Naive thymus-derived CD4-positive, alpha-beta T cell (primary cell): ENCODE measurements at regions not wholly inside any gene's neighbourhood (a gene's known extent, or its start where the extent isn't known, plus 50 kb on each side); places are given as distances from the start of the nearest gene placed in this dataset.

Experiments used
- ATAC-seq: fragments of 150-1000 bp; cut with Tn5 transposase; 2 replicates; pipeline ENCODE4 v1.10.0; 2021; ENCODE audit warnings: mild to moderate bottlenecking, moderate library complexity
- CTCF ChIA-PET: fragments of 350-600 bp; sonication (Branson Sonifier 250); formaldehyde crosslinking; loops from one replicate; lab custom pipeline; 2021; ENCODE audit warnings: antibody characterized with exemption; lab: Charles Lee
- POLR2A ChIA-PET: fragments of 350-600 bp; sonication (Branson Sonifier 250); formaldehyde crosslinking; loops from one replicate; lab custom pipeline; 2021; ENCODE audit warnings: antibody characterized with exemption, inconsistent platforms; lab: Charles Lee
- DNase-seq, 9 donors: peaks; one replicate each; pipeline versions ENCODE4 v3.0.0 to v3.0.0-alpha.2; 2020 to 2022; ENCODE audit warnings: mixed read lengths in 1 of 9
- H3K27ac ChIP-seq: one replicate; pipeline ENCODE4 v1.7.0; 2013; ENCODE audit warnings: mild to moderate bottlenecking, low read depth, low read length, moderate library complexity
- H3K27me3 ChIP-seq, 2 donors: one replicate each; pipeline ENCODE4 v1.7.0; 2013; ENCODE audit warnings: low read length in 2 of 2, mild to moderate bottlenecking in 2 of 2, moderate library complexity in 2 of 2; ENCODE audit not compliant: control insufficient read depth in 2 of 2, insufficient read depth in 2 of 2
- H3K36me3 ChIP-seq, 3 experiments: 1 replicate in 2 of 3; 2 replicates in 1 of 3; pipeline ENCODE4 v1.7.0; 2013; ENCODE audit warnings: low read length in 3 of 3, mild to moderate bottlenecking in 3 of 3, moderate library complexity in 1 of 3; ENCODE audit not compliant: insufficient read depth in 3 of 3, control insufficient read depth in 2 of 3
- H3K4me1 ChIP-seq, 2 donors: one replicate each; pipeline ENCODE4 v1.7.0; 2013; ENCODE audit warnings: low read length in 2 of 2, mild to moderate bottlenecking in 2 of 2, moderate library complexity in 1 of 2; ENCODE audit not compliant: control insufficient read depth in 2 of 2, insufficient read depth in 2 of 2
- H3K4me3 ChIP-seq: 2 replicates; pipeline ENCODE4 v1.7.0; 2013; ENCODE audit warnings: mild to moderate bottlenecking, low read length
- H3K9me3 ChIP-seq, 3 experiments: 1 replicate in 2 of 3; 2 replicates in 1 of 3; pipeline ENCODE4 v1.7.0; 2013; ENCODE audit warnings: low read length in 3 of 3; ENCODE audit not compliant: control insufficient read depth in 2 of 3
- H3K27ac Mint-ChIP-seq, 9 donors: one replicate each; pipeline ENCODE4 v1.8.0; 2020 to 2022; ENCODE audit warnings: mixed read lengths in 9 of 9, mild to moderate bottlenecking in 8 of 9, moderate library complexity in 5 of 9, inconsistent platforms in 2 of 9
- H3K27me3 Mint-ChIP-seq, 5 donors: one replicate each; pipeline ENCODE4 v1.8.0; 2021 to 2022; ENCODE audit warnings: mixed read lengths in 5 of 5, mild to moderate bottlenecking in 1 of 5
- H3K36me3 Mint-ChIP-seq, 5 donors: one replicate each; pipeline ENCODE4 v1.8.0; 2020 to 2022; ENCODE audit warnings: mixed read lengths in 5 of 5, mild to moderate bottlenecking in 3 of 5, inconsistent platforms in 1 of 5
- H3K4me1 Mint-ChIP-seq, 7 donors: one replicate each; pipeline ENCODE4 v1.8.0; 2020 to 2022; ENCODE audit warnings: mixed read lengths in 7 of 7, mild to moderate bottlenecking in 3 of 7, inconsistent platforms in 1 of 7
- H3K4me3 Mint-ChIP-seq, 10 donors: one replicate each; pipeline ENCODE4 v1.8.0; 2020 to 2022; ENCODE audit warnings: mild to moderate bottlenecking in 10 of 10, mixed read lengths in 10 of 10, moderate library complexity in 6 of 10, inconsistent platforms in 2 of 10
- H3K9me3 Mint-ChIP-seq, 11 donors: one replicate each; pipeline ENCODE4 v1.8.0; 2020 to 2022; ENCODE audit warnings: mixed read lengths in 11 of 11, mild to moderate bottlenecking in 4 of 11, inconsistent platforms in 1 of 11, moderate library complexity in 1 of 11
- intact Hi-C, 2 donors: fragments of 100-400 bp; cut with micrococcal nuclease; formaldehyde crosslinking; loops; one replicate each; pipeline ENCODE4 v1.15.1; 2023

GRCh38 chr4:10185518-10186227, 69.1 kb upstream of the WDR1 start:
- ATAC-seq (no peak), DNase-seq (no peak)
- Histone ChIP-seq H3K4me3 (no peak overlapping the region), H3K9me3 (no peaks in the 10 kb centered on the region), H3K4me1 (peaks cover 0 to 7% of the 10 kb centered on the region in 2 donors), H3K27me3 (no peaks in the 10 kb centered on the region), H3K27ac (no peak overlapping the region), H3K36me3 (no peaks in the 10 kb centered on the region)
- H3K27ac Mint-ChIP-seq: no peak overlapping the region
- POLR2A ChIA-PET: no interaction called here
- CTCF ChIA-PET: no interaction called here
- H3K27me3 Mint-ChIP-seq: no peaks in the 10 kb centered on the region
- no peak overlapping the region for H3K4me3 Mint-ChIP-seq
- H3K4me1 Mint-ChIP-seq: peaks cover 8 to 37% (median 19%) of the 10 kb centered on the region in 7 donors
- peaks cover 0 to 16% (median 0%) of the 10 kb centered on the region in 11 donors for H3K9me3 Mint-ChIP-seq
- peaks cover 0 to 16% (median 0%) of the 10 kb centered on the region in 5 donors for H3K36me3 Mint-ChIP-seq
- intact Hi-C loops: no loop called here

- Mint-ChIP-seq H3K9me3 (peaks cover 0 to 19% (median 0%) of the 10 kb centered on the region in 11 donors), H3K4me3 (no peak overlapping the region), H3K36me3 (peaks cover 0 to 22% (median 0%) of the 10 kb centered on the region in 5 donors), H3K27ac (no peak overlapping the region), H3K27me3 (no peaks in the 10 kb centered on the region), H3K4me1 (peaks cover 8 to 44% (median 24%) of the 10 kb centered on the region in 7 donors)
- Histone ChIP-seq H3K36me3 (no peaks in the 10 kb centered on the region), H3K27me3 (no peaks in the 10 kb centered on the region), H3K4me3 (no peak overlapping the region), H3K4me1 (peaks cover 0 to 7% of the 10 kb centered on the region in 2 donors), H3K9me3 (no peaks in the 10 kb centered on the region), H3K27ac (no peak overlapping the region)
- intact Hi-C loops: loop anchor here in 1 of 2 donors (5.0 kb wide), 1 partner anchor 1288 kb away; no protein-coding TSS in a partner anchor
- POLR2A ChIA-PET: no interaction called here
- DNase-seq: no peak
- no peak for ATAC-seq
- CTCF ChIA-PET: no interaction called here
Measured at GRCh38 chr4:10184501-10184938, 67.9 kb upstream of the WDR1 start.

GRCh38 chr4:10184041-10184440, 67.4 kb upstream of the WDR1 start:
- no peak overlapping the region for H3K4me3 ChIP-seq
- Mint-ChIP-seq H3K4me1 (peaks cover 8 to 44% (median 24%) of the 10 kb centered on the region in 7 donors), H3K9me3 (peaks cover 0 to 19% (median 0%) of the 10 kb centered on the region in 11 donors), H3K36me3 (peaks cover 0 to 22% (median 0%) of the 10 kb centered on the region in 5 donors), H3K27me3 (no peaks in the 10 kb centered on the region), H3K27ac (peak overlapping the region in 1 of 9 donors; percentile 60), H3K4me3 (no peak overlapping the region)
- no peak for DNase-seq
- intact Hi-C loops: loop anchor here in 1 of 2 donors (5.0 kb wide), 1 partner anchor 1288 kb away; no protein-coding TSS in a partner anchor
- ATAC-seq: no peak
- ChIA-PET POLR2A (no interaction called here), CTCF (no interaction called here)
- no peaks in the 10 kb centered on the region for H3K36me3 ChIP-seq
- H3K27ac ChIP-seq: no peak overlapping the region
- no peaks in the 10 kb centered on the region for H3K27me3 ChIP-seq
- H3K9me3 ChIP-seq: no peaks in the 10 kb centered on the region
- peaks cover 0 to 7% of the 10 kb centered on the region in 2 donors for H3K4me1 ChIP-seq

GRCh38 chr4:10183462-10183861, 66.9 kb upstream of the WDR1 start:
- H3K9me3 Mint-ChIP-seq: peaks cover 0 to 19% (median 0%) of the 10 kb centered on the region in 11 donors
- Histone ChIP-seq H3K27ac (no peak overlapping the region), H3K9me3 (no peaks in the 10 kb centered on the region), H3K27me3 (no peaks in the 10 kb centered on the region), H3K4me1 (peaks cover 0 to 7% of the 10 kb centered on the region in 2 donors), H3K4me3 (no peak overlapping the region), H3K36me3 (no peaks in the 10 kb centered on the region)
- ATAC-seq: peak; percentile 21
- POLR2A ChIA-PET: no interaction called here
- H3K27me3 Mint-ChIP-seq: no peaks in the 10 kb centered on the region
- H3K4me1 Mint-ChIP-seq: peaks cover 8 to 44% (median 24%) of the 10 kb centered on the region in 7 donors
- H3K36me3 Mint-ChIP-seq: peaks cover 0 to 23% (median 0%) of the 10 kb centered on the region in 5 donors
- CTCF ChIA-PET: no interaction called here
- peak overlapping the region in 1 of 10 donors; percentile 41 for H3K4me3 Mint-ChIP-seq
- intact Hi-C loops: loop anchor here in 1 of 2 donors (5.0 kb wide), 1 partner anchor 1289 kb away; no protein-coding TSS in a partner anchor
- peak overlapping the region in 1 of 9 donors; percentile 60 for H3K27ac Mint-ChIP-seq
- DNase-seq: no peak

- Mint-ChIP-seq H3K4me3 (no peak overlapping the region), H3K27ac (peak overlapping the region in 1 of 9 donors; percentile 74), H3K36me3 (peaks cover 0 to 23% (median 0%) of the 10 kb centered on the region in 5 donors), H3K27me3 (no peaks in the 10 kb centered on the region), H3K9me3 (peaks cover 0 to 19% (median 0%) of the 10 kb centered on the region in 11 donors), H3K4me1 (peaks cover 8 to 44% (median 24%) of the 10 kb centered on the region in 7 donors)
- POLR2A ChIA-PET: interaction anchor here (0.7 to 2.4 kb wide), 2 partner anchors 65 to 245 kb away, joined by 3 to 10 read pairs; no protein-coding TSS in a partner anchor
- Histone ChIP-seq H3K4me3 (no peak overlapping the region), H3K27ac (no peak overlapping the region), H3K9me3 (no peaks in the 10 kb centered on the region), H3K4me1 (peaks cover 0 to 7% of the 10 kb centered on the region in 2 donors), H3K27me3 (no peaks in the 10 kb centered on the region), H3K36me3 (no peaks in the 10 kb centered on the region)
- intact Hi-C loops: loop anchor here in 1 of 2 donors (5.0 kb wide), 1 partner anchor 1290 kb away; no protein-coding TSS in a partner anchor
- CTCF ChIA-PET: no interaction called here
- DNase-seq: no peak
- ATAC-seq: peak; percentile 24
Measured at GRCh38 chr4:10182446-10183424, 66.1 kb upstream of the WDR1 start.
